HG02884 (cell line): ENCODE measurements at regions not wholly inside any gene's neighbourhood (a gene's known extent, or its start where the extent isn't known, plus 50 kb on each side); places are given as distances from the start of the nearest gene placed in this dataset.

Experiments
- ATAC-seq: cut with Tn5 transposase; IDR thresholded peaks from one replicate; pipeline ENCODE4 v1.9.1; 2021; ENCODE audit warnings: mild to moderate bottlenecking, moderate library complexity; ENCODE audit not compliant: unreplicated experiment

DNA sequence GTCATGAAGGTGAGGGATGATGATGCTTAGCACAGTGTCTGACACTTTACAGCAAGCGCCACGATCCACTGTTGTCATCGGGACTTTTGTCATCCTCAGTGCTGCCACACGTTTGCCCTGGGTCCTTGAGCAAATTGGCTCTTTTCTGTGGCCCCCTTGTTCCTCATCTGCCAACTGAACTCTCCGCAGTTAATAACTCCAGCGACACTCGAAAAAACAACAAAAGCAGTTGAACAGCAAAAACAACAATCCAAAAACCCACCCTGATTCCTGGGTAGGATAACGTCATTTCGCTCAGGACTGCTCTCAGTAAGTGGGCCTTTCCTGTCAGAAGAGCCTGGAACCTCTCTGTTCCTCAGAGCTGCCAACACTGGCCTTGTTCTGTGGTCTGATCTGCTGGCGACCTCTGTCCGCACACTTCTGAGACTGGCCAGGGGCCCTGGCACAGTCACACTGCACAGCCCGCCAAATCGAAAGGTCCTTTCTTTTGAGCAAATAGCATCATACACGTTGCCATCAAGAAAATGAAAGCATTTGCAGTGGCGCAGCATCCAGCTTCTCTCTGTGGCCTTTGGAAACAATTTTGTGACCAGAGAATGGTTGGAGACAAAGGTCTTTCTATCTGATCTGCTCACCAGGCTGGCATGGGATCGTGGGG is 79.9 kb upstream of the SYT13 start:
- ATAC-seq = no peak

GRCh38 chr11:45362636-45363035 is 76.5 kb upstream of the SYT13 start:
- ATAC-seq = no peak

- ATAC-seq = no peak
Observed at GRCh38 chr11:45361551-45361950, 75.4 kb upstream of the SYT13 start.

GRCh38 chr11:45355706-45356041 is 69.5 kb upstream of the SYT13 start:
- no peak for ATAC-seq

DNA sequence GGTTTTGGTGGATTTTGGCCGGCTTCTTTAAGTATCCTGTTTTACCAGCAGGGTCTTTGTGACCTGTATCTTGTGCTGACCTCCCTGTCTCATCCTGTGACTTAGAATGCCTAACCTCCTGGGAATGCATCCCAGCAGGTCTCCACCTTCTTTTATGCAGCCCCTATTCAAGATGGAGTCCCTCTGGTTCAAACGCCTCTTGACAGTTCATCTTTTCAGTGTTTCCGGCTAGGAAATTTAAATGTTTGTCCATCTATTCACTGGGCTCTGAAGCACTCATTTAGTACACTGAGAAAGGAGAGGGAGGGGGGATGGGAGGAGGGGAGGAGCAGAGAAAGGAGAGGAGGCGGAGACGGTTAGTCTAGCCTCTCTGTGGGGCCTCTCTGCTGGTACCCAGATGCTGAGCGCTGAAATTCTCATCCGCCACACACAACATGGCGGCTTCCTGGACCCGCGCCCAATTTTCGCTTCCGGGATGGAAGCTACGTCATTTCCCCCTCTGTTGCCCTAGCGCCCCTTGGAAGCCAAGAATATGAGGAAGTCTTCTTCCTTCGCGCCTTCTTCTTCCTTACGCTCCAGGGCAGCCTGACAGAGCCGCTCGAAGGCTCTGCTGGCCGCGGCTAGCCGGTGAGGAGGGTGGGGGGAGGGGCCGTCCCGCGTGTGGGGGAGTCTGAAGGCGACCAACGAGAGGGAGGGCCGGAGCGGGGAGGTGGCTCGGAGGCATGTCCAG is 69.0 kb upstream of the SYT13 start:
- ATAC-seq = peak; percentile 100

DNA sequence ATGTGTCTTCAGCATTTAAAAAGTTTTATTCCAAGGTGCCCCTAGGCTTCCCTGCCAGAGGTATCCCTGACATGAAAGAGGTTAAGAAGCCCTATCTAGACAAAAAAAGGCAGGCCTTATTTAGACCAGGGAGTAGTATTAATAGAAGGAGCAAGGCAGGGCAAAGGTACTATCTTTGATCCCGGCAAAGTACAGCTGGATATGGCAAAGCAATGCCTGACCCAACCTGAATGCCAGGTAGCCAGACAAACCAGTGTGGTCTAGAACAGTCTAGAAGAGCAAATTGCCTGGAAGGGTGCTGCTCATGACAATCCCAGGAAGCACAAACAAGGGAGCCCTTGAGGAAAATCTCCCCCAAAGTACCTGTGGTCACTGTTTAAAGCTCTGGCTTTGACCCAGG is 62.6 kb upstream of the SYT13 start:
- ATAC-seq = no peak

DNA sequence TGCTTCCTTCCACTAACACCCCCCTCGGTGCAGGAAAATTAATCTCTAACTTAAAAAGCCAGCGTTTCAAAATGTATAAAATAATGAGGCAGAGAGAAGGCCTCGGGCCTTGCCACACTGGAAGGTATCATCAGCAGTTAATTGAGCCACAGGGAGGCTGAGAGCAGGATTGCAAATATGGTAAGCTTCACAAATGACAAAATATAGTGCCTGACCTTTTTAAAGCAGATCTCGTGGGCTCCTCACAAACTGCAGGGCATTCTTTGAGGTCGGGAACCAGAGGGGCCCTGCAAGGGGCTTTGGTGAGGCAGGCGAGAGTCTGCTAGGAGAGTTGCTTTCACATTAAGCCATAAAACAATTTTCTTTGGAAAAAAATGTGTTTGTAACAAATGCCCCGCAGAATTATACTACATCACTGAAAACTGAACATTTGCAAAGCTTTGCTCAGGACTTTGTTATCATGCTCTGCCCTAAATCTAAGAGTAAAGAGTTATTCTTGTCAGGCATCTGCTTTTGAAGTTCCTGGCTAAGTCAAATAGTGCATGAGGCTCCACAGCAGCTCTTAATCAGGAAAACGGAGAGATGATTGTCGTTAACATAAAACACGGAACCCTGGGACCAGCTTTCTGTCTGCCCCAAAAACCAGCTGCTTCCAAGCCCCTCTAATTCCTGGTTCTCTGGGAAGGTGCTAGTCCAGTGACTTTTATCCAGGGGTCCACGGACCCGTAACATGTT is 61.4 kb upstream of the SYT13 start:
- no peak for ATAC-seq

GRCh38 chr11:45345491-45345890 is 59.4 kb upstream of the SYT13 start:
- ATAC-seq = no peak

GRCh38 chr11:45344028-45344427 is 57.9 kb upstream of the SYT13 start:
- no peak for ATAC-seq

- ATAC-seq = no peak
Observed at GRCh38 chr11:45343444-45343843, 57.3 kb upstream of the SYT13 start.

DNA sequence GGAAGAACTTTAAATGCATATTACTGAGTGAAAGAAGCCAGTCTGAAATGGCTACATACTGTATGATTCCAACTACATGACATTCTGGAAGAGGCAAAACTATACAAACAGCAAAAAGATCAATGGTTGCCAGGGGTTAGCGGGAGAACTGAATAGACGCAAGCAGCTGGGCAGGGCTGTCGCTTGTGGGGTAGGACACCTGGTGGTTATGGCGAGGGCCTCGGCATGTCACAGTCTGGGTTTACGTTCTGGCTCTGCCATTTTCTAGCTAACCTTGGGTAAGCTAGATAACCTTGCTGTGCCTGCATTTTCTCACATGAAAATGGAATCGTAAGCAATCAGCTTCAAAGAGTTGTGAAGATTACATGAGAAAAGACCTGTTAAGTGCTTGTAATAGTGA is 55.2 kb upstream of the SYT13 start:
- no peak for ATAC-seq

DNA sequence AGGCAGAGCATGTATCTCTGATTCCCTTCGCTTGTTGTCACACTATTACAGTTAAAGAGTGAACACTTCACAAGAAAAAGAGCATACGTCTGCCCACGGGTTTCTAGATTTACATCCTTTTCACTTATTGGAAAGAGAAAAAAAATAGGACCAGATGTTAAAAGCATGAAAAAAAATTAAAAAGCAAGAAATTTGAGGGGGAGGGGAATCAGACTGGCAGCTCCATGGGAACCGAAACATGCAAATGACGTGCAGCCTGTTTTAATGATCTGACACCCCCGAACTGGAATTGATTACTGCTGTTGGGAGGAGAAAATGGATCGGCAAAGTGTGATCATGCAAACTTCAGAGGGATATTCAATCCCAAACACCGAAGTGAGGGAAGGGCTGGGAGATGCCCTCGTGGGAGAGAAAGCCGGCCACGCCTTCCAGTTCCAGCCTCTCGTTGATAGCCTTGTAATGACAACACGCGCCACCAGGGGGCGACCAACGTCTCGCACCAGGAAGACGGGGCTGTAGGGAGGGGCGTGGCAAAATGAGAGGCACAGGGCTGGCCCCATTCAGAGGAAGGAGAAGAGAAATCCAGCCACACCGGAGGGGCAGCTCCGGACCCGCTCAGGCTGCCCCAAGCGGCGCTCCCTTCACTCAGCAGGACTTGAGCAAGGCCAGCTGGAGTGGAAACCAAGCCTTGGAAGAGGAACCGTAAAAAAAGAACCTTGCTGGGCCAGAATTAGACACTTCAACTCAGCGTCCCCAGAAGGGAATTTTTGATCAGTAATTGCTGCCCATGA is 53.8 kb upstream of the SYT13 start:
- ATAC-seq = peak; percentile 94

GRCh38 chr11:45337583-45338360 is 51.6 kb upstream of the SYT13 start:
- ATAC-seq = no peak

- no peak for ATAC-seq
Observed at GRCh38 chr11:45336136-45336535, 50.0 kb upstream of the SYT13 start.
